HG02798 (cell line): ENCODE measurements at regions not wholly inside any gene's neighbourhood (a gene's known extent, or its start where the extent isn't known, plus 50 kb on each side); places are given as distances from the start of the nearest gene placed in this dataset.
"Not testable (repeated sequence)": the region's sequence is repeated elsewhere in the genome, so short reads cannot be mapped to it uniquely, and the experiment has no call there.

Source experiments
- ATAC-seq: cut with Tn5 transposase; IDR thresholded peaks from one replicate; pipeline ENCODE4 v1.9.1; 2021; ENCODE audit warnings: mild to moderate bottlenecking; ENCODE audit not compliant: unreplicated experiment, poor library complexity

- ATAC-seq, result not testable (repeated sequence)
These were observed 196.2 kb upstream of the PDZRN3 start for GRCh38 chr3:73820896-73821295.

DNA sequence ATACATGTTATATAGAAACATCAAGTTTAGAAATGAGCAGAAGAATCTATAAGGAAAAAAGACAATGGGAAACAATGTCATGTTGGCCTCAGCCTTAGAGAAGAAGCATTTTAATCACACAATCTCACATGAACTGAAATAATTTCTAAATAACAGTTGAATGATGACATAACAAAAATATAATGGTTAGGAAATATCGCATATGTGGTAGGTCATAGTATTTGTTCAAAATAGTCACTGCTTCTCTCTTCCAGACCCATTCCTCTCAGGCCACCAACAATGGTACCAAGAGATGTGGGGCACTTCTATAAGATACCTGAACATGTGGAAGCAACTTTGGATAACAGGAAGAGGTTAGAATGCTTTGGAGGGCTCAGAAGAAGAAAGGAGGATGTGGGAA lies 195.7 kb upstream of the PDZRN3 start:
- no peak for ATAC-seq

- no peak for ATAC-seq
These were observed 191.2 kb upstream of the PDZRN3 start for GRCh38 chr3:73815966-73816365.

DNA sequence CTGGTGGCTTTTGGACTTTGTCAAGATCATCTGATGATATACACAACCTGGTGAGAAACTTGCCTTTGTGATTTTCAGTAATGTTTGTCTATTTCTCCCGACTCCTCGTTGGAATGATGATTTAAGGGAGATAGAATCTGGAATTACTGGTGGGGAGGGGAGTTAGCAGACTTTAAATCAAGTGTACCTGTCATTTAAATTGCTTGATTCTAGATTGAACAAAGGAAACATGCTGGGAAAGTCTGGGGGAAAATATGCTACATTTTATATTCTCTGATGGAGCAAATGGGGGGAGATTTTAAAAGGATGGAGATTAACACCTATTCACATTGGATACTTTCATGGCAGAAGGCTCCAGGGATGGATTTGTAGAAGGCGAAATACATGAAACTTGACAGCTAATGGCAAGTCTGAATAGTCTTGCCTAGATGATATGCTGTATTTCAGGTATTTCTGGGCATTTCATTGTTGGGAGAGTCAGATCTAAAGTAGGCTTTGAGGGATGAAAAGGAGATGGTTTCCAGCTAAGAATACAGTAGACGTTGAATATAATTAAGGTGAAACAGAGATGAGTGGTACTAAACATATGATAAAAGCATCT lies 189.1 kb upstream of the PDZRN3 start:
- no peak for ATAC-seq

DNA sequence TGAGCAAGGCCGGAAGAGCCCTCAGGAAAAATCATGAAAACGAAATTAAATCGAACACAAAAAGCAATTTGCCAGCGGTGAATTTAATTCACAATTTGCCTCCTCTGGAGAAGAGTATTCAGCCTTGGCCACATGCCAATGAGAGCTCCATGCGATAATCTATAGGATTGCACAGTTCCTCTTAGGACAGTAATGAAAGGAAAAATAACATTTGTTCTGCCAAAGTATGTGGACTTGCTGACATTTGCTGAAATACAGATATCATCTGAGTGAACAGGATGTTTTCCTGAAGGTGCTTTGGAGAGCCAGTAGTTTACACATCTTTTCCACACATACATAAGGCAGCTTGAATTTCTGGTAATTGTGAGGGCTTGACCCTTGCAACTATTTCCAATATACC lies 188.6 kb upstream of the PDZRN3 start:
- no peak for ATAC-seq

GRCh38 chr3:73812054-73812453 lies 187.3 kb upstream of the PDZRN3 start:
- ATAC-seq, result no peak

DNA sequence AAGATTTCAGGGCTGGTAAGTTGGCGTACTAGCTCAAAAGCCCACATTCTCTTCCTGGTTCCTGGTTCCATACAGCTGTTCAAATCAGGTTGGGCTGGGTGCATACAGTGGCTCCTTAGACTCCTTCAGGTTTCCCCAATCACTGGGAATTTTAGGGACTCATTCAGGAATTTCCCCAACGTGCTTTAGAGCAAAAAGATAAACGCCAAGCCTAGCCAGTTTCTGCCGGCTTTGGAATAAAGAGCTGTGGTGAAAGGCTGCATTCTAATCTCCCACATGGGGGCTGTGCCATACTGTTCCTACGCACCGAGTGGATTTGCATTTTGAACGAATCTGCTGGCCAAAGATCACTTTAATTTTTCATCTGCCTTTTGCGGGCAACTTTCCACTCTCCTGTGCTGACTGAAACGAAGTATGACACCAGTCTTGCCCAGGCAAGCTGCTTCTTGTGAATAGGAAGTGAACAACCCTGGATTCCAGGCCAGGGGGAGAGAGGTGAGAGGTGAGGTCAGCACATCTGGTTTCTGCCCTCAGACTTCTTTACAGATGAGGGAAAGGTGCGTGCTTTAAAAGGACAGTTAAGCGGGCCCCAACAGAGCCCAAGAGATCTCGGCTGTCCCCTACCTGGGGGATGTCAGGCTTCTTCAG lies 184.2 kb upstream of the PDZRN3 start:
- ATAC-seq, result no peak

DNA sequence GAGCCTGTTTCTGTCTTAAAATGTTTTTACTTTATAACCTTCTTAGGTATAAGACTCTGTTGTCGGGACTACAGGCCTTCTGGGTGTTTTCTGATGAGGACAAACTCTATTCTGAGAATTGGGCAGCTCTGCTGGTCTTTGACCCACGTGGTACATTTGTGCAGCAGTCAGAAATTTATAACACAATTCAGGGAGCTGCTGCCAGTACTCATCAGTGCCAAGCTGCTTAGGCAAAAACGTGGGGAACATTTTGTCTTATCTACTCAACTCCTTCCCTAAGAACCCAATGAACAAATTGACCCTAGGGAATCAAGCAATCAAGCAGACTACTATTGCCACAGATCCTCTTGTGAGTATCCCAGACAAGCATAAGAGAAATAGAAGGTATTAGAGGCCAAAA lies 180.7 kb upstream of the PDZRN3 start:
- no peak for ATAC-seq

GRCh38 chr3:73804204-73804603 lies 179.5 kb upstream of the PDZRN3 start:
- no peak for ATAC-seq

- ATAC-seq, result no peak
These were observed 176.7 kb upstream of the PDZRN3 start for GRCh38 chr3:73801444-73801843.

- ATAC-seq, result no peak
These were observed 172.6 kb upstream of the PDZRN3 start for GRCh38 chr3:73797311-73797710.

- no peak for ATAC-seq
These were observed 171.6 kb upstream of the PDZRN3 start for GRCh38 chr3:73796382-73796781.

DNA sequence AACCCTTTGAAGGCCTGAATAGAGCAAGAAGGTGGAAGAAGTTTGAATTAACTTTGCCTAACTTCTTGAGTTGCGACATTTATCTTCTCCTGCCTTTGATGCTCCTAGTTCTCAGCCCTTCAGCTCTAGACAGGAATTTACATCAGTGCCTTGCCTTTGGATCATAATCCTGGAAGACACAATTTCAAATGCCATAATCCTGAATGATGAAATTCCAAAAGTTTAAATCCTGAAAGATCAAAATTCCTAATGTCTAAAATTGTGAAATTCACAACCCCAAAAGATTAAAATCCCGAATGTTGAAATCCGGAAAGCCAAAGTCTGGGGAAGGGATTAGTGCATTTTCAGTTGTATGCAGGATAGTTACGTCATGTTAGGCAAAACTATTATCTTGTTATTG lies 166.6 kb upstream of the PDZRN3 start:
- no peak for ATAC-seq

GRCh38 chr3:73789825-73790444 lies 165.2 kb upstream of the PDZRN3 start:
- no peak for ATAC-seq

GRCh38 chr3:73787620-73788019 lies 162.9 kb upstream of the PDZRN3 start:
- ATAC-seq, result no peak

- no peak for ATAC-seq
These were observed 162.3 kb upstream of the PDZRN3 start for GRCh38 chr3:73786998-73787397.

DNA sequence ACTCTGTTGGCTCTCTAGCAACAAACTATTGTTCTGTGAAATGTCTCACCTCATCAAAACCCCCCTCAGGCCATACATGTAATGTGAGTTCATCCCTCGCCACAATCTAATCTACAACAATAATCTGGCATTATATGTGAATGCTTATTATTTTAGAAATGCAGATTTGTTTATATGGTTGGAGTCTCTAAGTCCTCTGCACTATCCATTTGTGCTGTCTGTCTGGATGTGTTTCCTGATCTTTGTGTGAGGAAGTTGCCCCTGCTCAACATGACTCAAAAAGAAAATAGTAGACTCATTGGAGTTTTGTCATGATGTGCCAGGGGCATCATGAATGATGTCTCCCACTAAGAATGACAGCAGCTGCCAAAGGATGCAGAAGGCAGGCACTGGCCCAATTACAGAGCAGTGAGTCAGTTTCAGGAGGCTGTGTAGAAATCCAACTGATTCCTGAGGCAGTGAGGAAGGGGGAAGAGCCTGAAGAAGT lies 161.6 kb upstream of the PDZRN3 start:
- ATAC-seq, result no peak

GRCh38 chr3:73784686-73785392 lies 160.1 kb upstream of the PDZRN3 start:
- no peak for ATAC-seq

- no peak for ATAC-seq
These were observed 159.1 kb upstream of the PDZRN3 start for GRCh38 chr3:73783811-73784210.

- ATAC-seq, result no peak
These were observed 156.8 kb upstream of the PDZRN3 start for GRCh38 chr3:73781541-73781940.

DNA sequence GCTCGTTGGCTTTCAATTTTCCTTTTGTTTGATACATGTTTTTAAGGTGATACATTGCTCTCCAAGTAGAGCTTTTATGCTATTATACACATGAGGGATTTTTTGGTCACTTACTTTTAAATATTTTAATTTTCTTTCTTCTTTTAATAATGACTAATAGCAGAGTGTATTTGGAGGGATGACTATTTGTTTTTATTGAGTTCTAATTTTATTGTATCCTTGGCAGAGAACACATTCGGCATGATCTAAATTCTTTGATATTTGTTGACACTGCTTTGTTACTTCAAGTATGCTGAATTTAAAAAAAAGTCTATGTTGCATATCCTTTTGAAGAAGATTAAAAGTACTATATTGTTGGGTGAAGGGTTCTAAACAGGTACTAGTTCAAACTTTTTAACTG lies 149.9 kb upstream of the PDZRN3 start:
- ATAC-seq, result no peak
